Lower lobe of right lung (tissue), 2 donors: ENCODE measurements at regions not wholly inside any gene's neighbourhood (a gene's known extent, or its start where the extent isn't known, plus 50 kb on each side); places are given as distances from the start of the nearest gene placed in this dataset.

Experiments
- ATAC-seq, 2 donors: fragments of 200-7000 bp; cut with Tn5 transposase; one replicate each; pipeline ENCODE4 v1.9.1; 2020 to 2022; ENCODE audit warnings: mild to moderate bottlenecking in 2 of 2, moderate library complexity in 2 of 2
- DNase-seq: peaks from one replicate; pipeline ENCODE4 v3.0.0-alpha.2; 2020
- H3K27ac ChIP-seq: fragments of 200-600 bp; one replicate; pipeline ENCODE4 v1.8.0; 2022
- H3K27me3 ChIP-seq: fragments of 200-600 bp; one replicate; pipeline ENCODE4 v1.8.0; 2022; ENCODE audit warnings: low read depth
- H3K36me3 ChIP-seq: fragments of 200-600 bp; one replicate; pipeline ENCODE4 v1.8.0; 2022; ENCODE audit warnings: mild to moderate bottlenecking
- H3K4me1 ChIP-seq: fragments of 200-600 bp; one replicate; pipeline ENCODE4 v1.8.0; 2022
- H3K4me3 ChIP-seq: fragments of 200-600 bp; one replicate; pipeline ENCODE4 v1.8.0; 2022; ENCODE audit warnings: mild to moderate bottlenecking
- H3K9me3 ChIP-seq: fragments of 200-600 bp; one replicate; pipeline ENCODE4 v1.8.0; 2022
- intact Hi-C: fragments of 100-400 bp; cut with DNase I; formaldehyde crosslinking; loops from one replicate; pipeline ENCODE4 v1.11.0; 2022
- TF ChIP-seq, protein P1 (sequence below): fragments of 200-600 bp; IDR thresholded peaks from one replicate; pipeline ENCODE4 v1.8.0; 2022; ENCODE audit warnings: antibody characterized with exemption, mild to moderate bottlenecking
- donor health status: DM: no; HTN: yes; CAD: no; lungs with severe emphysema.

DNA sequence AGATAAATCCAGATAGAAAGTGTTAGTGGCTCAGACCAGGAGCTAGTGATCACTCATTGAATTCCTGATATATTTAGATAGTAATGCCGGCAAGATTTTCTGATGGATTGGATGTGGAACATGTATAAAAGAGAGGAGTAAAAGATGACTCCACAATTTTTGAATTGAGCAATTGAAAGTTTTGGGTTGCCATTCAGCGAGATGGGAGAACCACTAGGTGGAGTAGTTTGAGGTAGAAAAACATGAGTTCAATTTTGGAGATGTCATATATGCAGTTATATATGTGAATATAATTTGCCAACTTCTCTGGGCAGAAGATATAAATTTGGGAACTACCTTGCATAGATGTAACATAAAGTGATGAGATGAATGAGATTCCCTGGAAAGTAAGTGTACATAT lies 502.5 kb upstream of the SEMA6A start:
- ATAC-seq (no peak), DNase-seq (no peak)
- no peaks in the 10 kb centered on the region for H3K4me1 ChIP-seq
- H3K27me3 ChIP-seq: no peaks in the 10 kb centered on the region
- intact Hi-C loops: no loop called here
- H3K27ac ChIP-seq: no peak overlapping the region
- TF ChIP-seq, protein P1, sequence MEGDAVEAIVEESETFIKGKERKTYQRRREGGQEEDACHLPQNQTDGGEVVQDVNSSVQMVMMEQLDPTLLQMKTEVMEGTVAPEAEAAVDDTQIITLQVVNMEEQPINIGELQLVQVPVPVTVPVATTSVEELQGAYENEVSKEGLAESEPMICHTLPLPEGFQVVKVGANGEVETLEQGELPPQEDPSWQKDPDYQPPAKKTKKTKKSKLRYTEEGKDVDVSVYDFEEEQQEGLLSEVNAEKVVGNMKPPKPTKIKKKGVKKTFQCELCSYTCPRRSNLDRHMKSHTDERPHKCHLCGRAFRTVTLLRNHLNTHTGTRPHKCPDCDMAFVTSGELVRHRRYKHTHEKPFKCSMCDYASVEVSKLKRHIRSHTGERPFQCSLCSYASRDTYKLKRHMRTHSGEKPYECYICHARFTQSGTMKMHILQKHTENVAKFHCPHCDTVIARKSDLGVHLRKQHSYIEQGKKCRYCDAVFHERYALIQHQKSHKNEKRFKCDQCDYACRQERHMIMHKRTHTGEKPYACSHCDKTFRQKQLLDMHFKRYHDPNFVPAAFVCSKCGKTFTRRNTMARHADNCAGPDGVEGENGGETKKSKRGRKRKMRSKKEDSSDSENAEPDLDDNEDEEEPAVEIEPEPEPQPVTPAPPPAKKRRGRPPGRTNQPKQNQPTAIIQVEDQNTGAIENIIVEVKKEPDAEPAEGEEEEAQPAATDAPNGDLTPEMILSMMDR: no peak
- H3K9me3 ChIP-seq: no peaks in the 10 kb centered on the region
- no peaks in the 10 kb centered on the region for H3K36me3 ChIP-seq
- no peak overlapping the region for H3K4me3 ChIP-seq

- TF ChIP-seq, protein P1: no peak
- ATAC-seq: no peak
- H3K27me3 ChIP-seq: no peaks in the 10 kb centered on the region
- no peak for DNase-seq
- no peaks in the 10 kb centered on the region for H3K9me3 ChIP-seq
- no peak overlapping the region for H3K4me3 ChIP-seq
- intact Hi-C loops: no loop called here
- no peaks in the 10 kb centered on the region for H3K4me1 ChIP-seq
- H3K27ac ChIP-seq: no peak overlapping the region
- no peaks in the 10 kb centered on the region for H3K36me3 ChIP-seq
These were observed 497.8 kb upstream of the SEMA6A start for GRCh38 chr5:117072439-117072838.

DNA sequence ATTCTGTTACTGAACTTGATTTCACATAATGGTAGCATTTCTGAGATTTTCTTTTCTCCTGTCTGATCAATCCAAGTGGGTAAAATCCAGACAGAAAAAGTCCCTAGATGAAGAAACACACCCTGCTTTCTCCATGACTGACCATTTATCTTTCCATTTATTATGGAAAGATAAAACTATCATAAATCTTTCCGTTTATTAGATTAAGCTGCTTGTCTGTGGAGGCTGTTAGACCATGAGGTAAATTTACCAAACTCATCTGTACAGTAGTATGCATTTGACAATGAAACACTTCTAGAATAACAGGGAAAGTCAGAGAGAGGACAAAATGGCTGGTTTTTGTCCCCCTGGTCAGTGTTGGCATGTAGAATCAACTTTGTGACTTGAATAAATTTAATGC lies 491.2 kb upstream of the SEMA6A start:
- ATAC-seq: no peak
- Histone ChIP-seq H3K9me3 (no peaks in the 10 kb centered on the region), H3K4me3 (no peak overlapping the region), H3K4me1 (no peaks in the 10 kb centered on the region), H3K27me3 (no peaks in the 10 kb centered on the region), H3K36me3 (no peaks in the 10 kb centered on the region), H3K27ac (no peak overlapping the region)
- TF ChIP-seq, protein P1: no peak
- DNase-seq: no peak
- intact Hi-C loops: no loop called here

- Histone ChIP-seq H3K4me3 (no peak overlapping the region), H3K27me3 (no peaks in the 10 kb centered on the region), H3K4me1 (no peaks in the 10 kb centered on the region), H3K9me3 (no peaks in the 10 kb centered on the region), H3K27ac (no peak overlapping the region), H3K36me3 (no peaks in the 10 kb centered on the region)
- no peak for ATAC-seq
- DNase-seq: no peak
- intact Hi-C loops: no loop called here
- TF ChIP-seq, protein P1: no peak
These were observed 490.5 kb upstream of the SEMA6A start for GRCh38 chr5:117065161-117065560.

DNA sequence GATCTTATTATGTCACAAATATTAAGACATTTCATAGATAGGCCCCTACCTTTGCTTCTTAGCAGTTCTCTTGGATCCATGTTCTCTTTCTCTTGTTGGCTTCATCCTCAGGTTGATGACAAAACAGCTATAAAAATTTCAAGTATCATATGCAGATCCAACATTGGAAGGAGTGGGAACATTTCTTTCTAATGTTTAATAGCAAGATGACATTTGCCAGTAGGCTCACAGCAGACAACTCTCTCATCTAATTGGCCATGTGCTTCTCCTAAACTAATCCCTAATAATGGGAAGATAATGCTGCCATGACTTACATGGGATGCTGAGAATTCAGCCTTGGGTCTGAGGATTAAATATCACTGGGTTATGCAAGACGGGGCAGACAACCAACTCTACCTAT lies 485.5 kb upstream of the SEMA6A start:
- ATAC-seq: no peak
- H3K4me1 ChIP-seq: no peaks in the 10 kb centered on the region
- TF ChIP-seq, protein P1: no peak
- no peaks in the 10 kb centered on the region for H3K9me3 ChIP-seq
- H3K27ac ChIP-seq: no peak overlapping the region
- H3K36me3 ChIP-seq: no peaks in the 10 kb centered on the region
- DNase-seq: no peak
- H3K27me3 ChIP-seq: no peaks in the 10 kb centered on the region
- H3K4me3 ChIP-seq: no peak overlapping the region
- intact Hi-C loops: no loop called here

DNA sequence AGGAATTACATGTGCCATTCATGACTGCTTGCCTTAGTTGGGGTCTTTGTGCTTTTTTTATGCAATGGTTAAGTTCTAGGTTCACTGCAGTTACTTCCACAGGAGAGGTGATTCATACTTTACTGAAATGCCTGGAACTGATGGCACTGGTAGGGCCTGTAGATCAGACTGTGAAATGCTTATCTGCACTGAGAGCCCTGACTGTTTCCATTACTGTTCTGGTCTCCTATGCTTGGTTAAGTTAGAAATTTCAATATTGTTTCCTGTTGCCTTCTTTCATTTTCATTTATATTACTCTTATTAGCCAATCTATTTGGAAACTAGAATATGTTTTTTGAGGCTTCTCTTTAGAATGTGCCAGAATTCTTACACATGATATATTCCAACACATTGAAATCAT lies 484.1 kb upstream of the SEMA6A start:
- Histone ChIP-seq H3K9me3 (no peaks in the 10 kb centered on the region), H3K4me3 (no peak overlapping the region), H3K36me3 (no peaks in the 10 kb centered on the region), H3K4me1 (no peaks in the 10 kb centered on the region), H3K27me3 (no peaks in the 10 kb centered on the region), H3K27ac (no peak overlapping the region)
- ATAC-seq (no peak), DNase-seq (no peak)
- intact Hi-C loops: no loop called here
- TF ChIP-seq, protein P1: no peak
